SK-N-MC (cell line): ENCODE measurements at regions not wholly inside any gene's neighbourhood (a gene's known extent, or its start where the extent isn't known, plus 50 kb on each side); places are given as distances from the start of the nearest gene placed in this dataset.
A peak's percentile ranks its signal among the peaks of the same experiment; 100 is the strongest.

Experiments
- DNase-seq: peaks from one replicate; pipeline ENCODE4 v3.0.0-alpha.2; 2011; ENCODE audit warnings: low read depth, low spot score
- H3K27ac ChIP-seq: fragments of 200-600 bp; sonication (generic); 2 replicates; pipeline ENCODE4 v1.5.1; 2016; ENCODE audit warnings: mixed run types
- H3K36me3 ChIP-seq: fragments of 200-600 bp; sonication (generic); 2 replicates; pipeline ENCODE4 v1.6.1; 2017; ENCODE audit warnings: antibody characterized with exemption, low read length, mixed read lengths; ENCODE audit not compliant: insufficient read depth
- H3K4me3 ChIP-seq: fragments of 200-600 bp; sonication (generic); 2 replicates; pipeline ENCODE4 v1.5.1; 2016
- H3K9ac ChIP-seq: fragments of 200-600 bp; sonication (generic); 2 replicates; pipeline ENCODE4 v1.8.0; 2017; ENCODE audit warnings: mixed run types, mixed read lengths; ENCODE audit not compliant: insufficient read length
- H3K9me3 ChIP-seq: fragments of 200-600 bp; sonication (generic); 2 replicates; pipeline ENCODE4 v1.6.1; 2017; ENCODE audit warnings: low read depth, mild to moderate bottlenecking, antibody characterized with exemption, low read length, moderate library complexity, mixed read lengths
- EZH2 ChIP-seq: fragments of 200-600 bp; sonication (generic); IDR thresholded peaks from one replicate; pipeline ENCODE4 v1.6.1; 2017; ENCODE audit warnings: antibody characterized with exemption
- FOXP2 ChIP-seq: optimal IDR thresholded peaks from 2 replicates; pipeline ENCODE3; 2011; ENCODE audit warnings: mild to moderate bottlenecking, moderate library complexity; ENCODE audit not compliant: insufficient read depth; ENCODE audit errors: extremely low read length, control extremely low read depth
- POLR2AphosphoS5 ChIP-seq: IDR thresholded peaks from 2 replicates; pipeline ENCODE4 v1.6.1; 2012; ENCODE audit warnings: mild to moderate bottlenecking, low read depth, low read length, borderline replicate concordance

DNA sequence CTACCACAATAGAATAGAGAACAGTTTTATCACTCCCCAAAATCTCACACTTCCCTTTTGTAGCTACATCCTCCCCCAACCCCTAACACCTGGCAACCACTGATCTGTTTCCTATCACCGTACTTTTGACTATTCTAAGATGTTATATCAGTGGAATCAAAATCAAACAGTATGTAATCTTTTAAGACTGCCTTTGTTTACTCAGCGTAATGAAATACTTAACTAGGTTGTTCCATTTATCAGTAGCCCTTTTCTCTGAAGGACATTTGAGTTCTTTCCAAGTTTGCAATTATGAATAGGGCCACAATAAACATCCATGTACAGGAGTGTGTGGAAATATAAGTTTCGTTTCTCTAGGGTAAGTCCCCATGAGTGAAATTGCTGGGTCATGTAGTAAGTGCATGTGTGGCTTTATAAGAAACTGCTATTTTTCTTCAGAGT lies 372.3 kb downstream of the SV2B start:
- no peak for DNase-seq
- TF ChIP-seq EZH2 (no peak), POLR2AphosphoS5 (no peak), FOXP2 (no peak)
- Histone ChIP-seq H3K27ac (no peak overlapping the region), H3K4me3 (no peak overlapping the region), H3K9ac (no peak overlapping the region), H3K36me3 (no peaks in the 10 kb centered on the region), H3K9me3 (no peaks in the 10 kb centered on the region)

DNA sequence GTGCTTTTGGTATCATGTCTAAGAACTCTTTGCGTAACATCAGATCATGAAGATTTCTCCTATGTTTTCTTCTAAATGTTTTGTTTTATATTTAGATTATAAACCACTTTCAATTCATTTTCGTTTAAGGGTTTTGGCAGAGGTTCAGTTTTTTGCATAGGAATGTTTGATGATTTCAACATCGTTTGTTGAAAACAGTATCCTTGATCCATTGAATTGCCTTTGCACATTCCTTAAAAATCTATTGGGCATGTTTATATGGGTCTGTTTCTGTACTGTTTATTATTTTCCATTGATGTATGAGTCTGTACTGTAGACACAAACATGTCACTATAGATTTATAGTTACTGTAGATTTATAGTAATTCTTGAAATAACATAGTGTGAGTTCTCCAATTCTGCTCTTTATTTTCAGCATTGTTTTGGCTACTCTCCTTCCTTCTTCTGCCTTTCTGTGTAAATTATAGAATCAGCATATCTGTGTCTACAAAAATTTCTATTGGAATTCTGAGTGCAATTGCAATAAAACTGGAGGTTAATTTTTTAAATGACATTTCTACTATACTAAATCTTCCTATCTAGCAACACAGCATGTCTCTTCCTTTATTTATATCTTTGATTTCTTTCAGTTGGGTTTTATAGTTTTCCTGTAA lies 374.0 kb downstream of the SV2B start:
- Histone ChIP-seq H3K9ac (no peak overlapping the region), H3K27ac (peak overlapping the region; percentile 86), H3K4me3 (peak overlapping the region; percentile 50), H3K36me3 (no peaks in the 10 kb centered on the region), H3K9me3 (no peaks in the 10 kb centered on the region)
- TF ChIP-seq EZH2 (no peak), FOXP2 (no peak), POLR2AphosphoS5 (no peak)
- DNase-seq, result peak; percentile 53

DNA sequence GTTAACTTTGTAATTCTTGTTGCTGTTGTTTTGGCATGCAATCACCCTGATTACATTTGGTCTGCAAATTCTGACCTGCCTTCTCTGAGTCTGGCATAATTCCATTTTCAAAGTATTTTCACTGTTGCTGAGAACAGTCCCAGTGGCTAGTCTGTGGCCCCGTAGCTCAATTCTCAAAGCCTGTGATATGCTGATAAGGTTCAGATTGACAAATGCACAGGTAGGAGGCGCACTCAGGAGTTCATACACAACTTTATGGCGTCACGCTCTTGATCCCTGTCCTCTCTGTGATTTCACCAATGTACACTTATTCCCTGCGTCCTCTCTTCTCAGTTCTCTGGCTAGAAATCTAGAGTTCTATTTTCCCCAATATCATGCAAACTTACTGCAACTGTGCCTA lies 376.6 kb upstream of the SLCO3A1 start:
- H3K9me3 ChIP-seq, result no peaks in the 10 kb centered on the region
- H3K27ac ChIP-seq, result no peak overlapping the region
- no peaks in the 10 kb centered on the region for H3K36me3 ChIP-seq
- H3K9ac ChIP-seq, result no peak overlapping the region
- H3K4me3 ChIP-seq, result no peak overlapping the region
- DNase-seq, result no peak
- TF ChIP-seq FOXP2 (no peak), EZH2 (no peak), POLR2AphosphoS5 (no peak)

DNA sequence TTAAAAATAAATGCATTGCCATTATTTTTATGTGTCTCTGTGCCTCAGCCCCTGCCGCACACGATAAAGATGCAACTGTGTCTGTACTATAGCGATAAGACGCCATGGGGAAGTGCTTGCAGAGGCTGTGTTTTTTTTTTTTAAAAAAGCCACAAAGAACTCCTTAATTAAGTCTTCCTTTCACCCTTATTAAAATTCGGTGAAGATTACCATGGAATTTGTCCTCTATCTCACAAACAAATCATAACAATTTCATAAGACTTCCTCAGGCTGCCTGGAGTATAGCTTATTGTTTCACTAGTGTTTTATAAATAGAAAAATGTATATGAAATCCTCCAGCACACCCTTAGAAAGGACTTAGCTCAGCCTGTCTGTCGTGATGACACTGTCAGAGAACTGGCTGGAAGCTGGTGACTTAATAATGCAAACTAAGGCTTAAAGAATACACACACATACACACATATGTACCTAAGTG lies 374.8 kb upstream of the SLCO3A1 start:
- no peak; the same call in 1 of the 2 replicates for TF ChIP-seq POLR2AphosphoS5
- peak; percentile 9 for TF ChIP-seq FOXP2
- peak overlapping the region; percentile 38 for H3K9ac ChIP-seq
- H3K36me3 ChIP-seq, result no peaks in the 10 kb centered on the region
- peak overlapping the region; percentile 81 for H3K27ac ChIP-seq
- DNase-seq, result peak; percentile 78
- H3K9me3 ChIP-seq, result no peaks in the 10 kb centered on the region
- H3K4me3 ChIP-seq, result peak overlapping the region; percentile 52

DNA sequence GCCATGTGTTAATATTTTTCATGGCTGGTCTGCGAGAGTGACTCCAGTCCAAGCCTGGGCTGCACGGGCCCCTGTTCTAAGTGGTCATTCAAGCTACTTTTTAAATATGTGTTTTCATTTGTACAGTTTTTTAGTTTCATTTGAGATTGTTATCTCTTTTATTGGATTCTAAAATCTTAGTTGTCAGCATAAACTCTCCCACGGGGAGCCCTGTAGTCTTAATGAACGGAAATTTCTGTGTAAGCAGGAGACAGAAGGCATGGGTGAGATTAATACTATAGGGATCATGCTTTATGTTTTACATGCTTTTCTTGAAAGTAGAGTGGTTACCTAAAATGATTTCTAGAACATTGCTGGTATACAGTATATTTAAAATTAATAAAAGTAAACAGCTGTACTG lies 373.1 kb upstream of the SLCO3A1 start:
- Histone ChIP-seq H3K4me3 (peak overlapping the region; percentile 51), H3K36me3 (no peaks in the 10 kb centered on the region), H3K9ac (no peak overlapping the region), H3K9me3 (no peaks in the 10 kb centered on the region), H3K27ac (peak overlapping the region; percentile 54)
- TF ChIP-seq EZH2 (no peak), FOXP2 (no peak), POLR2AphosphoS5 (peak; percentile 32; the same call in 1 of the 2 replicates)
- DNase-seq, result peak; percentile 61

DNA sequence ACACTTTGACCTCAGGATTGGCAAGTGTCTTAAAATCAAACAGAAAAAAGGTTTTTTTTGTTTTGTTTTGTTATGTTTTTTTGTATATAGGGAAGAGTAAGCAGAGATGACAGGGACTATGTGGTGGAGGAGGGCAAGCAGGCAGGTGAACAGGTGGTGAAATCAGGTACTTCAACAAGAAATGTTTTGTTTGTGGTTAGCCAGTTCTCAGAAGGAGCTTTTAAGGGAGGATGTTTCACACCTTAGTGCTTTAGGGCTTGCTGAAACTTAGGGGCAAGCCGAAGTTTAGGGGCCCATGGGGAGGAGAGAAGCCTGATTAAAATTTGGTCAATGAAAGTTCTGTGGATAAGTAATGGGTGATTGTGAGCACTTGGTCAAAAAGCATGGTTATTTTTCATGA lies 370.7 kb upstream of the SLCO3A1 start:
- Histone ChIP-seq H3K27ac (no peak overlapping the region), H3K9ac (no peak overlapping the region), H3K36me3 (no peaks in the 10 kb centered on the region), H3K4me3 (no peak overlapping the region), H3K9me3 (no peaks in the 10 kb centered on the region)
- no peak for TF ChIP-seq POLR2AphosphoS5
- no peak for TF ChIP-seq FOXP2
- TF ChIP-seq EZH2, result no peak
- no peak for DNase-seq

DNA sequence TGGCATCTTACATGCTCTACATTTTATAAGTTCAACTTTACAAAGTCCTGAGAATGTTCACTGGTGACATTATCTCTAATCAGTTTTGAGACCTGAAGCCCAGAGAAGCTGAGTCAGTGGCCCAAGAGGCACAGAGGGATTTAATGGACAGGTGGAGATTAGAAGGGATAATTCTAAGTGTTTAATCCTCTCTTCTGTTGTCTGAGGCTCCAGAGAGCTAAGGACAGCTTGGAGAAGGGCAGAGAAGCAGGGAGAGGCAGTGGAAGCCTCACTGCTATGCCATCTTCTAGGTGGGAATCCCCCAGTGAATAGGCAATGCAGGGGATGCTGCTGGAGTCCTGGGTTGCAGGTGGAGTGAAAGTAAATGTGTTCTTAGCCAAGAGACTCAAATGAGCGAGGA lies 369.4 kb upstream of the SLCO3A1 start:
- no peak overlapping the region for H3K27ac ChIP-seq
- H3K36me3 ChIP-seq, result no peaks in the 10 kb centered on the region
- no peak for DNase-seq
- TF ChIP-seq EZH2 (no peak), POLR2AphosphoS5 (no peak), FOXP2 (no peak)
- H3K9me3 ChIP-seq, result no peaks in the 10 kb centered on the region
- no peak overlapping the region for H3K9ac ChIP-seq
- no peak overlapping the region for H3K4me3 ChIP-seq

DNA sequence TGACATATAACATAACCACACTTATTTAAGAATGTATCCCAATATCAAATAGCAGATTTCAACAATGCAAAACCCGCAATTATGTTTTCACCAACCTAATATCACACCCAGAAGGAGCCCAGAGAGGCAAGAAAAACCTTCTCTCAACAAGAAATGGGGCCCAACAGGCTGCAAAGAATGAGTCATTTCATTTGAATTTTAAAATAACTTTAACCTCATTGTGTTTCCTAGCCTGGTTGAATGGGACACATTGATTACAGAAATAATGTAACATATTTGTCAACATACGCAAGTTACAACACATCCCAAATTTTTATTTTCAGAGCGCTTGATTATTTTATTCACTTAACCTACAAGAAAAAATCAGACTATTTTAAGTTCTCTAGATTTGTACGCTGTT lies 365.1 kb upstream of the SLCO3A1 start:
- no peak for TF ChIP-seq POLR2AphosphoS5
- no peak for TF ChIP-seq FOXP2
- no peak for TF ChIP-seq EZH2
- DNase-seq, result no peak
- Histone ChIP-seq H3K4me3 (no peak overlapping the region), H3K27ac (no peak overlapping the region), H3K9me3 (no peaks in the 10 kb centered on the region), H3K9ac (no peak overlapping the region), H3K36me3 (no peaks in the 10 kb centered on the region)

DNA sequence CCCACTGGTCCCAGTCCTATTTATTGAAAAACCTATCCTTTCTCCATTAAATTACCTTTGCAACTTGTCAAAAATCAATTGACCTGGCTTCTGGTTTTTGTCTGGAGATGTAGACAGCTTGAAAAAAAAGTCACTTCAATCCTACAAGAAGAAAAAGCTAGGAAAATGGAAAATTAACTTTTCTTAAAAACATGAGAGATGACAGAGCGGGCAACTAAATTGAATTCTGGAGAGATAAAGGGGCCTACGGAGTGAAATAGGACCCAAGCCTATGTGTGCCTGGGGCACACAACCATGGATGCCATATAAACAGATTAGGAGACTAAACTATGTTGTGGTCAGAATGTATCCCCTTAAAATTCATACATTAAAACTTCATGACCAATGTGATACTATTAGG lies 363.3 kb upstream of the SLCO3A1 start:
- Histone ChIP-seq H3K36me3 (no peaks in the 10 kb centered on the region), H3K27ac (no peak overlapping the region), H3K9ac (no peak overlapping the region), H3K9me3 (no peaks in the 10 kb centered on the region), H3K4me3 (no peak overlapping the region)
- TF ChIP-seq EZH2, result no peak
- no peak for TF ChIP-seq POLR2AphosphoS5
- no peak for DNase-seq
